K562 (cell line): ENCODE measurements at regions not wholly inside any gene's neighbourhood (a gene's known extent, or its start where the extent isn't known, plus 50 kb on each side); places are given as distances from the start of the nearest gene placed in this dataset.
A peak's percentile ranks its signal among the peaks of the same experiment; 100 is the strongest.

ENCODE experiments used
- BCL6 ChIP-seq: fragments of 250-450 bp; sonication (Bioruptor Pico); IDR thresholded peaks from 2 replicates; pipeline ENCODE4 v1.4.0; 2020
- BRCA1 ChIP-seq, 2 experiments: fragments of 450-650 bp in 1 of 2; sonication (generic) in 1 of 2; formaldehyde crosslinking in 1 of 2; IDR thresholded peaks; 2 replicates each; pipeline versions ENCODE4 v1.5.0 to v1.6.1; 2017 to 2020; ENCODE audit warnings: mild to moderate bottlenecking in 1 of 2, missing genetic modification reagents in 1 of 2
- BRD4 ChIP-seq: fragments of 200-600 bp; sonication (generic); IDR thresholded peaks from 2 replicates; pipeline ENCODE4 v1.6.1; 2017; ENCODE audit warnings: inconsistent platforms
- CBFA2T3 ChIP-seq: fragments of 450-650 bp; IDR thresholded peaks from 2 replicates; pipeline ENCODE4 v1.6.1; 2017
- CCAR2 ChIP-seq: fragments of 200-400 bp; formaldehyde crosslinking; IDR thresholded peaks from 2 replicates; pipeline ENCODE4 v1.6.1; 2017; ENCODE audit warnings: mild to moderate bottlenecking, low read depth, low read length
- ESRRA ChIP-seq: fragments of 450-650 bp; IDR thresholded peaks from 2 replicates; pipeline ENCODE4 v1.6.1; 2014; ENCODE audit warnings: low read depth, mild to moderate bottlenecking, moderate library complexity, borderline replicate concordance
- GTF2A2 ChIP-seq: IDR thresholded peaks from 2 replicates; pipeline ENCODE4 v1.6.1; 2016; ENCODE audit warnings: mild to moderate bottlenecking, missing genetic modification characterization, missing compliant biosample characterization
- LEF1 ChIP-seq: fragments of 450-650 bp; IDR thresholded peaks from 2 replicates; pipeline ENCODE4 v1.6.1; 2016; ENCODE audit warnings: mild to moderate bottlenecking
- NRF1 ChIP-seq, 2 experiments: fragments of 450-650 bp; IDR thresholded peaks in 1 of 2; conservative IDR thresholded peaks in 1 of 2; 2 replicates each; pipeline ENCODE4 v1.6.1; 2014; ENCODE audit warnings: mild to moderate bottlenecking in 2 of 2
- OTX1 ChIP-seq: fragments of 450-650 bp; formaldehyde crosslinking; IDR thresholded peaks from 2 replicates; pipeline ENCODE4 v1.4.0; 2022; ENCODE audit warnings: mild to moderate bottlenecking
- POU5F1 ChIP-seq: fragments of 150-350 bp; IDR thresholded peaks from 2 replicates; pipeline ENCODE4 v1.6.1; 2014; ENCODE audit warnings: borderline replicate concordance, low read length, low read depth, mild to moderate bottlenecking; ENCODE audit not compliant: partially characterized antibody
- RFX1 ChIP-seq: fragments of 450-650 bp; IDR thresholded peaks from 2 replicates; pipeline ENCODE4 v1.6.1; 2016; ENCODE audit warnings: mild to moderate bottlenecking, moderate library complexity
- USF1 ChIP-seq: sonication (generic); formaldehyde crosslinking; IDR thresholded peaks from 2 replicates; pipeline ENCODE4 v1.9.0; 2022; ENCODE audit warnings: mild to moderate bottlenecking, missing genetic modification reagents
- ZBTB7A ChIP-seq: IDR thresholded peaks from 2 replicates; pipeline ENCODE4 v1.6.1; 2011; ENCODE audit warnings: low read depth, mild to moderate bottlenecking, low read length, moderate library complexity, borderline replicate concordance; ENCODE audit not compliant: control insufficient read depth
- ZFX ChIP-seq: sonication (generic); formaldehyde crosslinking; IDR thresholded peaks from 2 replicates; pipeline ENCODE4 v1.8.0; 2022; ENCODE audit warnings: mild to moderate bottlenecking, missing genetic modification reagents, moderate library complexity
- ZNF764 ChIP-seq: fragments of 250-450 bp; sonication (Bioruptor Pico); IDR thresholded peaks from 2 replicates; pipeline ENCODE4 v1.4.0; 2020; ENCODE audit warnings: low read depth, mild to moderate bottlenecking, moderate library complexity
- ZNF79 ChIP-seq: fragments of 250-450 bp; sonication (Bioruptor Pico); IDR thresholded peaks from 2 replicates; pipeline ENCODE4 v1.4.0; 2020; ENCODE audit warnings: low read depth, mild to moderate bottlenecking, moderate library complexity
- TF ChIP-seq, protein P1 (sequence below): sonication (generic); formaldehyde crosslinking; IDR thresholded peaks from 2 replicates; pipeline ENCODE4 v1.5.0; 2020; ENCODE audit warnings: missing genetic modification reagents
- TF ChIP-seq, protein P2 (sequence below): IDR thresholded peaks from 3 replicates; pipeline ENCODE4 v1.6.1; 2011; ENCODE audit warnings: borderline replicate concordance, mild to moderate bottlenecking; ENCODE audit not compliant: insufficient read length, insufficient read depth
- TF ChIP-seq, protein P3 (sequence below): fragments of 450-650 bp; formaldehyde crosslinking; IDR thresholded peaks from 2 replicates; pipeline ENCODE4 v1.4.0; 2020; ENCODE audit warnings: mild to moderate bottlenecking, moderate library complexity
- TF ChIP-seq, protein P4 (sequence below), 2 experiments: fragments of 450-650 bp; IDR thresholded peaks; 2 replicates each; pipeline ENCODE4 v1.6.1; 2018; ENCODE audit warnings: mild to moderate bottlenecking in 2 of 2, low read depth in 1 of 2; ENCODE audit not compliant: partially characterized antibody in 2 of 2

DNA sequence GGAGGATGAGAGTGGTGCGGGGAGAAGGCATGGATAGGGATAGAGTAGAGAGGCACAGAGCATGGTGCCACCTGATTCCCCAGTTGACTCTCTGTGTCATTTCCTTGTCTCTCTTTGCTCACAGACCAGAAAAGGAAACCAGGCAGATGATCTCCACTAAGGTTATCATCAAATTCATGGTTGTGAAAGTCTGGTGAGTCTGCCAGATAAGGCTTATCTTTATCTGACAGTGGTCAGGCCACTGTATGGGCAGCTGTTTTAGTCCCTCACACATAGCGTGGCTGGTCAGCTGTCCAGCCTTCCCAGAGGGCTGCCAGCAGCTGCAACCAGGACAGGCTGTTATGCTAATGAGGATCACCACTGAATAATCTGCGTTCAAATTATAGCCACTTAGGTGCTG lies 99.0 kb downstream of the ADRA2A start (continued):
- TF ChIP-seq ZNF764 (CRISPR knock-in tag), result no peak
- TF ChIP-seq GTF2A2, result no peak
- no peak for TF ChIP-seq ZFX (CRISPR knock-in tag)
- TF ChIP-seq USF1, result no peak
- TF ChIP-seq POU5F1, result no peak
- TF ChIP-seq, protein P1, sequence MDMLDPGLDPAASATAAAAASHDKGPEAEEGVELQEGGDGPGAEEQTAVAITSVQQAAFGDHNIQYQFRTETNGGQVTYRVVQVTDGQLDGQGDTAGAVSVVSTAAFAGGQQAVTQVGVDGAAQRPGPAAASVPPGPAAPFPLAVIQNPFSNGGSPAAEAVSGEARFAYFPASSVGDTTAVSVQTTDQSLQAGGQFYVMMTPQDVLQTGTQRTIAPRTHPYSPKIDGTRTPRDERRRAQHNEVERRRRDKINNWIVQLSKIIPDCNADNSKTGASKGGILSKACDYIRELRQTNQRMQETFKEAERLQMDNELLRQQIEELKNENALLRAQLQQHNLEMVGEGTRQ (CRISPR knock-in tag), result no peak
- peak; percentile 94 for TF ChIP-seq CBFA2T3
- no peak for TF ChIP-seq NRF1 (conservative IDR thresholded peaks at IDR 0.05 in 1 of 2, IDR thresholded peaks at IDR 0.05 in 1 of 2)
- no peak for TF ChIP-seq ZBTB7A
- TF ChIP-seq BCL6 (CRISPR knock-in tag), result peak; percentile 55; the same call in 1 of the 2 replicates
- TF ChIP-seq BRD4, result no peak
- TF ChIP-seq ESRRA, result peak; percentile 27; the same call in 1 of the 2 replicates
- TF ChIP-seq, protein P2, sequence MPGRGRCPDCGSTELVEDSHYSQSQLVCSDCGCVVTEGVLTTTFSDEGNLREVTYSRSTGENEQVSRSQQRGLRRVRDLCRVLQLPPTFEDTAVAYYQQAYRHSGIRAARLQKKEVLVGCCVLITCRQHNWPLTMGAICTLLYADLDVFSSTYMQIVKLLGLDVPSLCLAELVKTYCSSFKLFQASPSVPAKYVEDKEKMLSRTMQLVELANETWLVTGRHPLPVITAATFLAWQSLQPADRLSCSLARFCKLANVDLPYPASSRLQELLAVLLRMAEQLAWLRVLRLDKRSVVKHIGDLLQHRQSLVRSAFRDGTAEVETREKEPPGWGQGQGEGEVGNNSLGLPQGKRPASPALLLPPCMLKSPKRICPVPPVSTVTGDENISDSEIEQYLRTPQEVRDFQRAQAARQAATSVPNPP, result no peak
- TF ChIP-seq RFX1, result no peak
- no peak for TF ChIP-seq CCAR2
- TF ChIP-seq LEF1, result no peak
- TF ChIP-seq BRCA1 (IDR thresholded peaks at IDR 0.05), result no peak
- no peak for TF ChIP-seq BRCA1 (CRISPR knock-in tag; IDR thresholded peaks at IDR 0.05)
- TF ChIP-seq, protein P3, sequence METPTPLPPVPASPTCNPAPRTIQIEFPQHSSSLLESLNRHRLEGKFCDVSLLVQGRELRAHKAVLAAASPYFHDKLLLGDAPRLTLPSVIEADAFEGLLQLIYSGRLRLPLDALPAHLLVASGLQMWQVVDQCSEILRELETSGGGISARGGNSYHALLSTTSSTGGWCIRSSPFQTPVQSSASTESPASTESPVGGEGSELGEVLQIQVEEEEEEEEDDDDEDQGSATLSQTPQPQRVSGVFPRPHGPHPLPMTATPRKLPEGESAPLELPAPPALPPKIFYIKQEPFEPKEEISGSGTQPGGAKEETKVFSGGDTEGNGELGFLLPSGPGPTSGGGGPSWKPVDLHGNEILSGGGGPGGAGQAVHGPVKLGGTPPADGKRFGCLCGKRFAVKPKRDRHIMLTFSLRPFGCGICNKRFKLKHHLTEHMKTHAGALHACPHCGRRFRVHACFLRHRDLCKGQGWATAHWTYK (CRISPR knock-in tag), result peak; percentile 98
- no peak for TF ChIP-seq OTX1 (CRISPR knock-in tag)
- 0 out of 2 replicates have a peak, but pooled peaks have one; percentile 25 for TF ChIP-seq ZNF79 (CRISPR knock-in tag)
- TF ChIP-seq, protein P4, sequence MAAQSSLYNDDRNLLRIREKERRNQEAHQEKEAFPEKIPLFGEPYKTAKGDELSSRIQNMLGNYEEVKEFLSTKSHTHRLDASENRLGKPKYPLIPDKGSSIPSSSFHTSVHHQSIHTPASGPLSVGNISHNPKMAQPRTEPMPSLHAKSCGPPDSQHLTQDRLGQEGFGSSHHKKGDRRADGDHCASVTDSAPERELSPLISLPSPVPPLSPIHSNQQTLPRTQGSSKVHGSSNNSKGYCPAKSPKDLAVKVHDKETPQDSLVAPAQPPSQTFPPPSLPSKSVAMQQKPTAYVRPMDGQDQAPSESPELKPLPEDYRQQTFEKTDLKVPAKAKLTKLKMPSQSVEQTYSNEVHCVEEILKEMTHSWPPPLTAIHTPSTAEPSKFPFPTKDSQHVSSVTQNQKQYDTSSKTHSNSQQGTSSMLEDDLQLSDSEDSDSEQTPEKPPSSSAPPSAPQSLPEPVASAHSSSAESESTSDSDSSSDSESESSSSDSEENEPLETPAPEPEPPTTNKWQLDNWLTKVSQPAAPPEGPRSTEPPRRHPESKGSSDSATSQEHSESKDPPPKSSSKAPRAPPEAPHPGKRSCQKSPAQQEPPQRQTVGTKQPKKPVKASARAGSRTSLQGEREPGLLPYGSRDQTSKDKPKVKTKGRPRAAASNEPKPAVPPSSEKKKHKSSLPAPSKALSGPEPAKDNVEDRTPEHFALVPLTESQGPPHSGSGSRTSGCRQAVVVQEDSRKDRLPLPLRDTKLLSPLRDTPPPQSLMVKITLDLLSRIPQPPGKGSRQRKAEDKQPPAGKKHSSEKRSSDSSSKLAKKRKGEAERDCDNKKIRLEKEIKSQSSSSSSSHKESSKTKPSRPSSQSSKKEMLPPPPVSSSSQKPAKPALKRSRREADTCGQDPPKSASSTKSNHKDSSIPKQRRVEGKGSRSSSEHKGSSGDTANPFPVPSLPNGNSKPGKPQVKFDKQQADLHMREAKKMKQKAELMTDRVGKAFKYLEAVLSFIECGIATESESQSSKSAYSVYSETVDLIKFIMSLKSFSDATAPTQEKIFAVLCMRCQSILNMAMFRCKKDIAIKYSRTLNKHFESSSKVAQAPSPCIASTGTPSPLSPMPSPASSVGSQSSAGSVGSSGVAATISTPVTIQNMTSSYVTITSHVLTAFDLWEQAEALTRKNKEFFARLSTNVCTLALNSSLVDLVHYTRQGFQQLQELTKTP (IDR thresholded peaks at IDR 0.05; ENCODE audit: low read depth in 1 of 2, partially characterized antibody in 2 of 2), result peak in 1 of 2 experiments; percentile 71
